Vagina (tissue), 2 donors: ENCODE measurements at regions not wholly inside any gene's neighbourhood (a gene's known extent, or its start where the extent isn't known, plus 50 kb on each side); places are given as distances from the start of the nearest gene placed in this dataset.

Source experiments
- DNase-seq, 2 donors: peaks; one replicate each; pipeline ENCODE4 v3.0.0-alpha.2; 2017; ENCODE audit errors: extremely low spot score in 2 of 2
- H3K27ac ChIP-seq: fragments of 200-600 bp; sonication (generic); one replicate; pipeline ENCODE4 v1.5.1; 2019
- H3K27me3 ChIP-seq: fragments of 200-600 bp; sonication (generic); one replicate; pipeline ENCODE4 v1.5.1; 2019
- H3K36me3 ChIP-seq, 2 donors: fragments of 200-600 bp; sonication (generic); one replicate each; pipeline ENCODE4 v1.5.1; 2017 to 2019
- H3K4me1 ChIP-seq: fragments of 200-600 bp; sonication (generic); one replicate; pipeline ENCODE4 v1.5.1; 2019
- H3K4me3 ChIP-seq, 2 donors: fragments of 200-600 bp; sonication (generic); 1 replicate in 1 of 2; 2 replicates in 1 of 2; pipeline ENCODE4 v1.5.1; 2016 to 2019
- H3K9me3 ChIP-seq: fragments of 200-600 bp; sonication (generic); one replicate; pipeline ENCODE4 v1.5.1; 2019
- CTCF ChIP-seq, 3 experiments: fragments of 450-650 bp in 2 of 3; fragments of 200-600 bp in 1 of 3; sonication (generic) in 1 of 3; IDR thresholded peaks; one replicate each; pipeline ENCODE4 v1.5.1; 2017 to 2019; ENCODE audit warnings: antibody characterized with exemption in 3 of 3, mild to moderate bottlenecking in 2 of 3, moderate library complexity in 2 of 3
- POLR2A ChIP-seq, 2 donors: fragments of 450-650 bp; IDR thresholded peaks; one replicate each; pipeline ENCODE4 v1.6.1; 2017; ENCODE audit warnings: antibody characterized with exemption in 2 of 2, mild to moderate bottlenecking in 2 of 2, moderate library complexity in 2 of 2
- POLR2AphosphoS5 ChIP-seq, 2 donors: sonication (generic); formaldehyde crosslinking; IDR thresholded peaks; one replicate each; pipeline ENCODE4 v1.9.0; 2017; ENCODE audit warnings: antibody characterized with exemption in 2 of 2, mild to moderate bottlenecking in 2 of 2, low read depth in 1 of 2; ENCODE audit not compliant: insufficient read depth in 1 of 2
- intact Hi-C: fragments of 100-400 bp; cut with DNase I; formaldehyde crosslinking; loops from one replicate; pipeline ENCODE4 v1.15.1; 2023

DNA sequence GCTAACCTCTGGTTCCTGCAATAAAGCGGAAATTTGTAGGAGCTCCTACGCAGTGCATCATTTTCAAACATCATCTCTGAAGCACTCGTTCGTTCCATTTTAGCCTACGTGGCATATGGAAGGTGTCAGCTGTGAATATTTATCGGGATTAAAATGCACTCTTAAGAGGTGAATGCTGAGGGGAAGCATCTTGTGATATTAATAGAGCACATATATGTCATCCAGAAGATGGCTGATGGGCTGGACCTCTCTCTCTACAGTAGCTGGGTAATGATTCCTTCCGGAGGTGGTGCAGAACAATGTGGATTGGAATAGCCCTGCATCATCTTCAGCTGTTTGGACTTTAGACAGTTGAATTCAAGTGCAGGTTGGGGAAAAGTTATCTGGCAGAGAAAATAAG is 478.7 kb downstream of the DMAC1 start:
- intact Hi-C loops, result no loop called here
- H3K27me3 ChIP-seq, result no peaks in the 10 kb centered on the region
- H3K27ac ChIP-seq, result no peak overlapping the region
- DNase-seq, result no peak
- H3K4me3 ChIP-seq, result no peak overlapping the region
- H3K9me3 ChIP-seq, result no peaks in the 10 kb centered on the region
- TF ChIP-seq POLR2AphosphoS5 (IDR thresholded peaks at IDR 0.05; ENCODE audit: insufficient read depth in 1 of 2, low read depth in 1 of 2), result no peak
- no peak for TF ChIP-seq CTCF (IDR thresholded peaks at IDR 0.05)
- no peak for TF ChIP-seq POLR2A (IDR thresholded peaks at IDR 0.05)
- H3K4me1 ChIP-seq, result no peaks in the 10 kb centered on the region
- no peaks in the 10 kb centered on the region for H3K36me3 ChIP-seq

GRCh38 chr9:7320139-7320538 is 479.4 kb downstream of the DMAC1 start:
- intact Hi-C loops, result no loop called here
- TF ChIP-seq POLR2A (IDR thresholded peaks at IDR 0.05), result no peak
- TF ChIP-seq POLR2AphosphoS5 (IDR thresholded peaks at IDR 0.05; ENCODE audit: insufficient read depth in 1 of 2, low read depth in 1 of 2), result no peak
- no peak for TF ChIP-seq CTCF (IDR thresholded peaks at IDR 0.05)
- no peak overlapping the region for H3K27ac ChIP-seq
- no peaks in the 10 kb centered on the region for H3K4me1 ChIP-seq
- H3K9me3 ChIP-seq, result no peaks in the 10 kb centered on the region
- no peak overlapping the region for H3K4me3 ChIP-seq
- H3K27me3 ChIP-seq, result no peaks in the 10 kb centered on the region
- no peaks in the 10 kb centered on the region for H3K36me3 ChIP-seq
- DNase-seq, result no peak

DNA sequence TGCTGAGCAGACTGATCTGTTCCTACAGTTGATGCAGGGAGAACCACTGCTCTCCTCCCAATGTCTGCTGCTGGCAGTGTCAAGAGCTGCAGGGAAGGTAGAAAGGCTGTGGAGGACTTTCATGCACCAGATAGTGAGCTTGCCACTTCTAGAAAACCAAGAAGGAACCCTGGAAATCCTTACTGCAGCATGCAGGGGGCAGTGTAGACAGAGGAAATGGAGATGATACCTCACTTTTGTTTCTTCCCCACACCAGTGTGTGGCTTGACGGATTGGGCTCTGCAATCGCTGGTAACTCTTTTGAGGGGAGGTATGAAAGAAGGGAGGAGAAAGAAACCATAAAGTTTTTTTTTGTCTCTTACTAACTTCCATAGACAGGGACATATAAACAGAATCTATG is 480.7 kb downstream of the DMAC1 start:
- no peak for DNase-seq
- Histone ChIP-seq H3K9me3 (no peaks in the 10 kb centered on the region), H3K27me3 (no peaks in the 10 kb centered on the region), H3K36me3 (no peaks in the 10 kb centered on the region), H3K4me3 (no peak overlapping the region), H3K27ac (no peak overlapping the region), H3K4me1 (no peaks in the 10 kb centered on the region)
- intact Hi-C loops, result no loop called here
- TF ChIP-seq POLR2AphosphoS5 (IDR thresholded peaks at IDR 0.05; ENCODE audit: insufficient read depth in 1 of 2, low read depth in 1 of 2) (no peak), CTCF (IDR thresholded peaks at IDR 0.05) (no peak), POLR2A (IDR thresholded peaks at IDR 0.05) (no peak)

GRCh38 chr9:7316967-7317366 is 482.6 kb downstream of the DMAC1 start:
- Histone ChIP-seq H3K27me3 (no peaks in the 10 kb centered on the region), H3K4me1 (no peaks in the 10 kb centered on the region), H3K27ac (no peak overlapping the region), H3K4me3 (no peak overlapping the region), H3K9me3 (no peaks in the 10 kb centered on the region), H3K36me3 (no peaks in the 10 kb centered on the region)
- intact Hi-C loops, result no loop called here
- TF ChIP-seq POLR2AphosphoS5 (IDR thresholded peaks at IDR 0.05; ENCODE audit: insufficient read depth in 1 of 2, low read depth in 1 of 2) (no peak), CTCF (IDR thresholded peaks at IDR 0.05) (no peak)
- DNase-seq, result no peak

- TF ChIP-seq POLR2AphosphoS5 (IDR thresholded peaks at IDR 0.05; ENCODE audit: insufficient read depth in 1 of 2, low read depth in 1 of 2), result peak in 1 of 2 donors; percentile 23
- TF ChIP-seq CTCF (IDR thresholded peaks at IDR 0.05), result no peak
- no peak overlapping the region for H3K27ac ChIP-seq
- H3K4me3 ChIP-seq, result no peak overlapping the region
- no peaks in the 10 kb centered on the region for H3K27me3 ChIP-seq
- no peaks in the 10 kb centered on the region for H3K36me3 ChIP-seq
- no peaks in the 10 kb centered on the region for H3K9me3 ChIP-seq
- no peaks in the 10 kb centered on the region for H3K4me1 ChIP-seq
- intact Hi-C loops, result no loop called here
- DNase-seq, result no peak
These were observed 483.3 kb downstream of the DMAC1 start for GRCh38 chr9:7316166-7316795.
